ENCODE measurements at regions not wholly inside any gene's neighbourhood (a gene's known extent, or its start where the extent isn't known, plus 50 kb on each side); places are given as distances from the start of the nearest gene placed in this dataset.
"Not testable (repeated sequence)": the region's sequence is repeated elsewhere in the genome, so short reads cannot be mapped to it uniquely, and the experiment has no call there.

DNA sequence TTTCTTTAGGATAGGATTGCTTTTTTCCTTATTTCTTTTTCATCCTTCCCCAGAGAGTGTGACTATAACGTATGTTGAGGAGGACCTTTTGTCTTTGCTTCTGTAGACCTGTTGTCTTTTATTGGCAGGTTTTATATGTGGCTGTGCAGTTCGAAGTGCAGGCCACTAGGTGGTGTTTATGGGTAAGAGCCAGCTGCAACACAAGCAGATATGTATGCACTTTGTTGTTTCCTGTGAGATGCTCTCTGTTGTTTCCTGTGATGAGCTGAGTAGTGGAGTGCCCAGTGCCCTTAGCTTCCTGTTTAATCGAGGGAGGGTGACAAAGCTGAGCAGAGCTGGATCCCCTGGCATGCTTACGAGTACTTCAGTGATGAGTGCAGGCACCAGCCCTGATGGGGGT lies 50.0 kb upstream of the TGIF2LX start:
- TF ChIP-seq, protein P1, sequence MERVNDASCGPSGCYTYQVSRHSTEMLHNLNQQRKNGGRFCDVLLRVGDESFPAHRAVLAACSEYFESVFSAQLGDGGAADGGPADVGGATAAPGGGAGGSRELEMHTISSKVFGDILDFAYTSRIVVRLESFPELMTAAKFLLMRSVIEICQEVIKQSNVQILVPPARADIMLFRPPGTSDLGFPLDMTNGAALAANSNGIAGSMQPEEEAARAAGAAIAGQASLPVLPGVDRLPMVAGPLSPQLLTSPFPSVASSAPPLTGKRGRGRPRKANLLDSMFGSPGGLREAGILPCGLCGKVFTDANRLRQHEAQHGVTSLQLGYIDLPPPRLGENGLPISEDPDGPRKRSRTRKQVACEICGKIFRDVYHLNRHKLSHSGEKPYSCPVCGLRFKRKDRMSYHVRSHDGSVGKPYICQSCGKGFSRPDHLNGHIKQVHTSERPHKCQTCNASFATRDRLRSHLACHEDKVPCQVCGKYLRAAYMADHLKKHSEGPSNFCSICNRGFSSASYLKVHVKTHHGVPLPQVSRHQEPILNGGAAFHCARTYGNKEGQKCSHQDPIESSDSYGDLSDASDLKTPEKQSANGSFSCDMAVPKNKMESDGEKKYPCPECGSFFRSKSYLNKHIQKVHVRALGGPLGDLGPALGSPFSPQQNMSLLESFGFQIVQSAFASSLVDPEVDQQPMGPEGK (CRISPR knock-in tag; IDR thresholded peaks at IDR 0.05; ENCODE audit: borderline replicate concordance), result not testable (repeated sequence)
- not testable (repeated sequence) for TF ChIP-seq ARNTL (CRISPR knock-in tag; IDR thresholded peaks at IDR 0.05; ENCODE audit: borderline replicate concordance, low read depth)
